Transverse colon (tissue), 4 donors: ENCODE measurements at regions not wholly inside any gene's neighbourhood (a gene's known extent, or its start where the extent isn't known, plus 50 kb on each side); places are given as distances from the start of the nearest gene placed in this dataset.

ENCODE experiments used
- EP300 ChIP-seq: sonication (generic); formaldehyde crosslinking; IDR thresholded peaks from one replicate; pipeline ENCODE4 v1.6.1; 2017; ENCODE audit warnings: antibody characterized with exemption, low read depth
- POLR2A ChIP-seq: fragments of 450-650 bp; IDR thresholded peaks from one replicate; pipeline ENCODE4 v1.6.1; 2016; ENCODE audit warnings: antibody characterized with exemption, mild to moderate bottlenecking, moderate library complexity
- POLR2AphosphoS5 ChIP-seq, 3 donors: sonication (generic); formaldehyde crosslinking; IDR thresholded peaks; one replicate each; pipeline ENCODE4 v1.6.1; 2016; ENCODE audit warnings: antibody characterized with exemption in 3 of 3
- TF ChIP-seq, protein P1 (sequence below), 5 experiments: fragments of 200-600 bp in 3 of 5; fragments of 450-650 bp in 2 of 5; sonication (generic) in 3 of 5; IDR thresholded peaks; 1 replicate in 2 of 5; 2 replicates in 3 of 5; pipeline ENCODE4 v1.5.1; 2016 to 2017; ENCODE audit warnings: antibody characterized with exemption in 5 of 5, inconsistent platforms in 3 of 5, mild to moderate bottlenecking in 2 of 5, moderate library complexity in 1 of 5

DNA sequence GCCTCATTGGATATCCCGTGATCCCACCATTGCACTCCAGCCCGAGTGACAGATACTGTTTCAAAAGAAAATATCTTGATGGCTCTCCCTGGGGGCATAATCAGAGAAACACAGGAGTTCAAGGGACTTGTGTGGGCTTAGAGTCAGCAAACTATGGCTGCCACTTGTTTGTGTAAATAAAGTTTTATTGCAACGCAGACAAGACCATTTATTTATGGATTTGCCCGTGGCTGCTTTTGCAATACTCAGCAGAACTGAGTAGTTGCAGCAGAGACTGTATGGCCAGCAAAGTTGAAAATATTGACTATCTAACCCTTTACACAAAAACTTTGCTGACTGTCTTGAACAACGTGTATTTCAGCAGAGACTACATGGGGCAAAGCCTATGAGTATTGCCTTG, 75.5 kb upstream of the GPRC5B start:
- TF ChIP-seq, protein P1, sequence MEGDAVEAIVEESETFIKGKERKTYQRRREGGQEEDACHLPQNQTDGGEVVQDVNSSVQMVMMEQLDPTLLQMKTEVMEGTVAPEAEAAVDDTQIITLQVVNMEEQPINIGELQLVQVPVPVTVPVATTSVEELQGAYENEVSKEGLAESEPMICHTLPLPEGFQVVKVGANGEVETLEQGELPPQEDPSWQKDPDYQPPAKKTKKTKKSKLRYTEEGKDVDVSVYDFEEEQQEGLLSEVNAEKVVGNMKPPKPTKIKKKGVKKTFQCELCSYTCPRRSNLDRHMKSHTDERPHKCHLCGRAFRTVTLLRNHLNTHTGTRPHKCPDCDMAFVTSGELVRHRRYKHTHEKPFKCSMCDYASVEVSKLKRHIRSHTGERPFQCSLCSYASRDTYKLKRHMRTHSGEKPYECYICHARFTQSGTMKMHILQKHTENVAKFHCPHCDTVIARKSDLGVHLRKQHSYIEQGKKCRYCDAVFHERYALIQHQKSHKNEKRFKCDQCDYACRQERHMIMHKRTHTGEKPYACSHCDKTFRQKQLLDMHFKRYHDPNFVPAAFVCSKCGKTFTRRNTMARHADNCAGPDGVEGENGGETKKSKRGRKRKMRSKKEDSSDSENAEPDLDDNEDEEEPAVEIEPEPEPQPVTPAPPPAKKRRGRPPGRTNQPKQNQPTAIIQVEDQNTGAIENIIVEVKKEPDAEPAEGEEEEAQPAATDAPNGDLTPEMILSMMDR (IDR thresholded peaks at IDR 0.05): no peak
- TF ChIP-seq EP300: no peak
- no peak for TF ChIP-seq POLR2AphosphoS5 (IDR thresholded peaks at IDR 0.05)
- no peak for TF ChIP-seq POLR2A
